ENCODE measurements at regions not wholly inside any gene's neighbourhood (a gene's known extent, or its start where the extent isn't known, plus 50 kb on each side); places are given as distances from the start of the nearest gene placed in this dataset.

- no peak for DNase-seq
These were observed 554.5 kb downstream of the HACE1 start for GRCh38 chr6:104305206-104305605.

GRCh38 chr6:104301951-104302350 lies 557.8 kb downstream of the HACE1 start:
- no peak for DNase-seq

GRCh38 chr6:104286641-104287040 lies 573.1 kb downstream of the HACE1 start:
- no peak for DNase-seq

- DNase-seq: no peak
These were observed 574.8 kb downstream of the HACE1 start for GRCh38 chr6:104284872-104285271.

GRCh38 chr6:104282581-104282980 lies 577.1 kb downstream of the HACE1 start:
- no peak for DNase-seq

GRCh38 chr6:104281370-104281769 lies 578.3 kb downstream of the HACE1 start:
- no peak for DNase-seq

- no peak for DNase-seq
These were observed 591.3 kb downstream of the HACE1 start for GRCh38 chr6:104268389-104268788.

GRCh38 chr6:104266922-104267321 lies 592.8 kb downstream of the HACE1 start:
- no peak for DNase-seq

GRCh38 chr6:104256646-104257045 lies 603.1 kb downstream of the HACE1 start:
- no peak for DNase-seq

- no peak for DNase-seq
These were observed 606.5 kb downstream of the HACE1 start for GRCh38 chr6:104253236-104253635.

- no peak for DNase-seq
These were observed 607.4 kb downstream of the HACE1 start for GRCh38 chr6:104252276-104252675.

- no peak for DNase-seq
These were observed 608.1 kb downstream of the HACE1 start for GRCh38 chr6:104251651-104252050.

GRCh38 chr6:104240865-104241264 lies 618.9 kb downstream of the HACE1 start:
- DNase-seq: no peak

- peak in 1 of 2 experiments; percentile 12 for DNase-seq
These were observed 619.7 kb downstream of the HACE1 start for GRCh38 chr6:104239971-104240370.

GRCh38 chr6:104229057-104229456 lies 630.7 kb downstream of the HACE1 start:
- DNase-seq: no peak

GRCh38 chr6:104227508-104227907 lies 632.2 kb downstream of the HACE1 start:
- no peak for DNase-seq

- no peak for DNase-seq
These were observed 632.8 kb downstream of the HACE1 start for GRCh38 chr6:104226790-104227446.

- no peak for DNase-seq
These were observed 641.6 kb downstream of the HACE1 start for GRCh38 chr6:104218116-104218515.

GRCh38 chr6:104214901-104215300 lies 644.8 kb downstream of the HACE1 start:
- DNase-seq: no peak

GRCh38 chr6:104212977-104213668 lies 646.6 kb downstream of the HACE1 start:
- no peak for DNase-seq

- no peak for DNase-seq
These were observed 652.1 kb downstream of the HACE1 start for GRCh38 chr6:104207635-104208034.

- DNase-seq: peak in 1 of 2 experiments; percentile 7
These were observed 658.2 kb downstream of the HACE1 start for GRCh38 chr6:104201557-104201956.

- no peak for DNase-seq
These were observed 672.1 kb downstream of the HACE1 start for GRCh38 chr6:104187616-104188015.

GRCh38 chr6:104186831-104187230 lies 672.9 kb downstream of the HACE1 start:
- DNase-seq: no peak
